H54 (cell line): ENCODE measurements at regions not wholly inside any gene's neighbourhood (a gene's known extent, or its start where the extent isn't known, plus 50 kb on each side); places are given as distances from the start of the nearest gene placed in this dataset.

Experiments
- DNase-seq: peaks from one replicate; pipeline ENCODE4 v3.0.0; 2011; ENCODE audit warnings: low spot score, mixed read lengths; ENCODE audit not compliant: insufficient read length
- FAIRE-seq: peaks from 3 replicates; lab custom pipeline; 2011; peaks lifted over from hg19 to GRCh38; lab: Jason Lieb, UNC
- POLR2A ChIP-seq: IDR thresholded peaks from 2 replicates; pipeline ENCODE4 v1.6.1; 2011; ENCODE audit warnings: low read depth, mild to moderate bottlenecking, low read length

DNA sequence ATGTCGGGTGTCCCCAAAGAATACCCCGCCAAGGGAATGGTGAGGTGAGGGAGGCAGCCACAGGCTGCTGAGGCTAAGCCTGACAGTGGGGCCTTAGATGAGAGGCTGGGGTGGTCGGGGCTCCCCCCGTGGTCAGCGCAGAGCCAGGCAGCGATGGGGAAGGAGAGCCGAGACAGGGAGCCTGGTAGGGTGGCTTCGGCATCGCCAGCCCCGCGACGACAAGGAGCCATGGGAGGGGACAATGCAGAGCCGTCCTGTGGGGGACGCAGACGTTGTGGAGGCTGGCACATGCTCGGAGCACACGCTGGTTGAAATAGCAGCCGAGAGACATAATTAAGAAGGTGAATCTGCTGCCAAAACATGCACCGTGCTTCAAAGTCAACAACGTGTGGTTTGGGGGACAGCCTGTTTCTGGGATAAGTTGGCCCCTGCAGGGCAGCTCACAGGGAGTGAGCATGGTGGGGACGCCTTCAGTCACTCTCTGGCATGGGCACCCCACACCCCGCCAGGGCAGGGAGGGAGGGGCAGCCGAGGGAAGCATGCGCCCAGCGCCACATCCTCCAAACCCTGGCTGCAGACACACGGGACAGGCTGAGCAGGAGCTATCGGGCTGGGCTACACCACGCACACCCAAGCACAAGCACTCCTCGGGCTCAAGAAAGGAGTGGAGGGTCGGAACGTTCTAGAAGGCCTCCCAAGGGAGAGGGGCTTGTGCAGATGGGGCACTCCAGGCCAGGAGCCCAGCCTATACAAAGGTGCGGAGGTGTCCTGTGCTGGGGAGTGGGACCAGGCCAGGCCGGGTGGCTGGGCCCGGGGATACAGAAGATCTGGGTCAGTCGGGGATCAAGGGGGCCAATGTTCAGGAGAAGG lies 66.6 kb upstream of the C14orf180 start:
- no peak for TF ChIP-seq POLR2A
- FAIRE-seq (no peak), DNase-seq (no peak)

DNA sequence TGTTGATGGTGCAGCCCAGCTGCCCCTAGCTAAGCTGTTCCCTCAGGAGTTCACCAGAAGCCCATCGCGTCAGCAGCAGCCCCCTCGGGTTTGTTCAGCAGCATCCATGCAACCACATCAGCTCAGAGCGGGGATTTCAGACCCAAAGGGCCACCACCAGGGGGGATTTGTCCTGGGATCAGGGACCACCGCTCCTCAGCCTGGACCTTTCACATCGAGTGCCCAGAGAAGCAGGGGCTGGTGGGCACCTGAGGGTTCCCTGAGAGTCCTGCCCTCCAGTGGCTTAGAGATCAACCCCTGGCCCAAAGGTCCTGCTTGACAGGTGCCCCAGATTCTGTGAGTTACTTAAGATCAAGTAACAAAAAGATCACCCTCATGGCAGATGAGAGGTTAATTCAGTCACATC lies 65.9 kb upstream of the C14orf180 start:
- no peak for TF ChIP-seq POLR2A
- FAIRE-seq (no peak), DNase-seq (no peak)

DNA sequence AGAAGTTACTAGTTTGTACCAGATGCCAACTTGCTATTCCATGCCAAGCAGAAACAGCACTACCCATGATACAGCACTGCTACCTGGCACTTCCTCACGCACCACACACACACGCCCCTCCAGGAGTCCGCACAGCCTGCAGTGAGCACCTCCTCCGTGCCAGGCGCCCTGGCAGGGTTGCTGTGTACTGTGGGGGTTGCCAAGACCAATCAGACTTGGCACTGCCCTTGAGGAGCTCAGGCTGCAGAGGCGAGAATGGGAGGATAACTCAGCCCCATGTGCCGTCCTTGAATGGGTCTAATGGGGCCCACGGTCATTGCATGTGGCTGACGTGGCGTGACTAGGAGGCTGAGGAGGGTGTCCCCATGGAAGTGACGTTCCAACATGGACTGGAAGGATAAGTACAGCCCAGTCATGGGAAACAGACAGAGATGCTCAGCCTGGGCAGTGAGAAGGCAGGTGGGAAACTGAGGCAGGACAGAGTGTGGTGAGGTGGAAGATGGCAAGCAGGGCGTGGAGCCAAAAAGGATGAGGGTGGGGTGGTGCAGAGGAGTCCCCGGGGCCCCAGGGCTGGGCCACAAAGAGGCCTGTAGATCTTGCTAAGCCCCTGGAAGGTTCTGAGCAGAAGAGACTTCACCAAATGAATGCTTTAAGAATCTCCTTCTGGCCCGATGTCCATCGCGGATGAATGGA lies 65.3 kb upstream of the C14orf180 start:
- no peak for DNase-seq
- no peak for FAIRE-seq
- no peak for TF ChIP-seq POLR2A

DNA sequence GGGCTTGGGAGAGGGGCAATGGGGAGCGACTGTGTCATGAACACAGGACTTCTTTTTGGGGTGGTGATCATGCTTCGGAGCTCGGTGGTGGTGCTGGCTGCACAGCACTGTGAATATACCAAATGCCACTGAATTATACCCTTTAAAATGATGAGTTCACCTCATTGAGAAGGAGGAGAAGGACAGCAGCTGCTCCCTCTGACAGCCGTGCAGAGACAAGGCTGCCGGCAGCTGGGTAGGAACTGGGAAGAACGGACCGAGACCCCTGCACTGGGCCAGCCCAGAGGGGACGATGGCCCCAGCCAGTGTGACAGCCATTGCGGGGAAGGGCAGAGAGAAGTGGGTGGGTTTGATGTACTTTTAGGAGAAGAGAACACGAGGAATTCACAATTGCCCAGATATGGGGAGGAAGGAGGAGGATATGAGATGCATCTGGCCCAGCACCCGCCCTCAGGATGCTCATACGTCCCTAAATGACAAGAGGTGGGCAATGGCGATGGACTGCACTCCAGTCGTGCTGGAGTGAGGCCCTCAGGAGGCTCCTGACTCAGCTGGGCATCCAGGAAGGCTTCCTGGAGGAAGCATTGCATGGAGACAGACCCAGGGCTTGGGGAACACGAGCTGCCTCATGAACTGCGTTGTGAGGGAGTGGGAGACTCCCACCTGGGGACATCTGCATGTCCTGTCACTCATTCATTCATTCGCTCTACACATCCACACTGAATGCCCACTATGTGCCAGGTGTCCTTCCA lies 64.3 kb upstream of the C14orf180 start:
- DNase-seq, result no peak
- TF ChIP-seq POLR2A, result no peak
- no peak for FAIRE-seq

GRCh38 chr14:104515811-104516780 lies 63.5 kb upstream of the C14orf180 start:
- no peak for FAIRE-seq
- no peak for DNase-seq

GRCh38 chr14:104516906-104517305 lies 62.7 kb upstream of the C14orf180 start:
- TF ChIP-seq POLR2A, result no peak
- no peak for DNase-seq
- no peak for FAIRE-seq

More at GRCh38 chr14:104515811-104516780, 63.5 kb upstream of the C14orf180 start:
- TF ChIP-seq POLR2A, result no peak

DNA sequence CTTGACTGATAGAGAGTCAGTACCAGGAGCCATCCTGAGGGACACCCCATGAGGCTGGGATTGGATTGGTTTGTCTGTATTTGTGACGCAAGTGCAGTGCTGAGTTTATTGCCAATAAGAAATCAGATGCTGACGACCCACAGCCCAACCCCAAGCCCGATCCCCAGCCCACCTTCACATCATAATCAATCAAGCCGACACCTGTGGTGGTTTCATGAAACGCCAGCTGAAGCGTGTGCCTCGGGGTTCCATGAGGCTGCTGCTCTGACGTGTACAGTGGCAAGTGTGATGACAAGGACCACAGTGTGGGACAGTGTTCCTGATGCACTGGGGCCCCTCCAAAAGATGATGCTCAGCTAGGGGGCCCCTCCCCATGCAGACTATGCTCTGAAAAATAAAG lies 62.1 kb upstream of the C14orf180 start:
- DNase-seq, result no peak
- FAIRE-seq, result no peak
- TF ChIP-seq POLR2A, result no peak

DNA sequence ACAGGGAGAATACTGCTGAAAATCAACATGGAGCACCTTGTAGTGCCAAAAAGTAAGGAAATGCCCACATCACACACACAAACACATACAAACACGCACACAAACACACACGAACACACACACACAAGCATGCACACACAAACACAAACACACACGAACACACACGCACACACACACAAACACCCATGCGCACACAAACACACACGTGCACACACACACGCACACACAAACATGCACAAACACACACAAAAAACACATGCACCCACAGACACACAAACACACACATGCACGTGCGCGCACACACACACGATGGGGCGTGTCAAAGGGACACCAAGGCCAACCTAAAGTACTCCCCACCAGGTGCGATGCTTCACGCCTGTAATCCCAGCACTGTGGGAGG lies 61.7 kb upstream of the C14orf180 start:
- no peak for TF ChIP-seq POLR2A
- FAIRE-seq (no peak), DNase-seq (no peak)

DNA sequence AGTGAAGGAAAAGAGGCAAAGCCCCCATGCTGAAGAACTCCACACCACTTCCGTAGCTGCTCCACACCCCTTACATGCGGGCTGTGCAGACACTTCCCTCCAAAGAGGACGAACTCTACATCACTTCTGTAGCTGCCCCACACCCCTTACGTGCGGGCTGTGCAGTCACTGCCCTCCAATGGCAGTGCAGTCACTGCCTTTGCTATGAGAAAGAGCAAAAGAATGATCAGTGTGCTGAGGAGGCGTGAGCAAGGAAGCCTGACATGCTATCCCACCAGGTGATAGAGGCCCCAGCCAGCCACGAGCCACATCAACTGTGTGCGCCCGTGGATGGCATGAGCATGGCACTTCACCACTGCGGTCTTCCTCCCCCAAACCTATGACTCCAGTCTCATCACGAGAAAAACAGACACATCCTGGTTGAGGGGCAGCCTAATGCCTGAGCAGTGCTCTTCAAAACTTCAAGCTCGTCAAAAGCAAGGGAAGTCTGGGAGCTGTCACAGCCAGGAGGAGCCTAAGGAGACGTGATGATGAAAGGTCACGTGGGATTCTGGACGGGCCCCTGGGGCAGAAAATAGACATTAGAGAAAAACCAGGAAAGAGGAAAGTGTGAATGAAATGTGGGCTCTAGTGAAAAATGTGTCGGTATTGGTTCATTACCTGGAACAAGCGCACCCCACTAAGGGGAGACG lies 60.8 kb upstream of the C14orf180 start:
- FAIRE-seq, result no peak
- no peak for DNase-seq

GRCh38 chr14:104519721-104520120 lies 59.8 kb upstream of the C14orf180 start:
- DNase-seq (no peak), FAIRE-seq (no peak)
- TF ChIP-seq POLR2A, result no peak

More for the DNA sequence above, 60.8 kb upstream of the C14orf180 start:
- TF ChIP-seq POLR2A, result no peak

DNA sequence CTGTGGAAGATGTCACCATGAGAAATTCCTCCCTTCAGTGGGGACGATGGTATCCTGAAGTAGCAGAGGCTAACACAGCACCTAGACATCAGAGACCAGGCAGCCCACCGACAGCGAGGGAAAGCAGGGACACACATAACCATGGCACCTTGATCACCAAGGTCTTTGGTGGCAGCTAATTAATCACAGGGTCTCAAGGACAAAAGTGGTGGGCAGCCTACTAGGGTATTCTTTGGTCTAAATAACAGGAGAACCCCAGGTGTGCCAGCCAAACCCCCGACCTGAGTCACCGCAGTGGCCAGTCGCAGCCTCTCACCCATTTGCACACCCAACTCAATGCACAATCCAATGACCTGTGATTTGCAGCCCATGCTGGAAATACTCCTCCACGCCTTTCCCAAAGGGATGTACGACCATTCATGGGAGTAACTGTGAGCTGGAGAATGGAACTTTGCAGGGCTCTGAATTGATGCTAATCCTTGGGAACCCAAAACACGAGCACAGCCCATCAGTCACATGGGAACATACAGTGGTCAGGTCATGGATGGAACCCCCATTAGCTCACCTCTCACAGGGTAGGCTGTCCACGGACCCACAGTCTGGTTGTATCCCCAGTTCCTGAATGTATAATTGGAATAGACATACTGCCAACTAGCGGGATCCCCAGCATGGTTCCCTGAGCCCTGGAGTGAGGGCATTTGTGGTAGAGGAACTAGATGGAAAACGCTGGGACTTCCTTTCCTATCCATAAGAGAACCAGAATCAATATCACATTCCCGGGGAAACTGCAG lies 58.7 kb upstream of the C14orf180 start:
- no peak for TF ChIP-seq POLR2A
- FAIRE-seq, result no peak
- DNase-seq, result no peak
